NCI-H748 (cell line): ENCODE measurements at regions not wholly inside any gene's neighbourhood (a gene's known extent, or its start where the extent isn't known, plus 50 kb on each side); places are given as distances from the start of the nearest gene placed in this dataset.
"Not testable (repeated sequence)": the region's sequence is repeated elsewhere in the genome, so short reads cannot be mapped to it uniquely, and the experiment has no call there.

Source experiments
- DNase-seq: peaks from one replicate; lab custom pipeline; 2025; ENCODE audit not compliant: unreplicated experiment; lab: John Stamatoyannopoulos, UW

- no peak for DNase-seq
Observed at GRCh38 chr4:43411226-43411625, 518.7 kb downstream of the GRXCR1 start.

GRCh38 chr4:43423276-43423675 lies 530.8 kb downstream of the GRXCR1 start:
- no peak for DNase-seq

GRCh38 chr4:43425206-43425605 lies 532.7 kb downstream of the GRXCR1 start:
- no peak for DNase-seq

GRCh38 chr4:43435291-43435690 lies 542.8 kb downstream of the GRXCR1 start:
- DNase-seq = no peak

- no peak for DNase-seq
Observed at GRCh38 chr4:43452948-43453347, 560.4 kb downstream of the GRXCR1 start.

GRCh38 chr4:43456383-43456782 lies 563.9 kb downstream of the GRXCR1 start:
- no peak for DNase-seq

GRCh38 chr4:43457866-43458265 lies 565.4 kb downstream of the GRXCR1 start:
- no peak for DNase-seq

GRCh38 chr4:43458293-43458692 lies 565.8 kb downstream of the GRXCR1 start:
- peak; percentile 7 for DNase-seq

GRCh38 chr4:43471950-43472349 lies 579.4 kb downstream of the GRXCR1 start:
- DNase-seq = no peak

GRCh38 chr4:43481526-43481925 lies 589.0 kb downstream of the GRXCR1 start:
- no peak for DNase-seq

- DNase-seq = no peak
Observed at GRCh38 chr4:43485196-43485595, 592.7 kb downstream of the GRXCR1 start.

GRCh38 chr4:43496188-43496587 lies 603.7 kb downstream of the GRXCR1 start:
- no peak for DNase-seq

- no peak for DNase-seq
Observed at GRCh38 chr4:43496602-43497001, 604.1 kb downstream of the GRXCR1 start.

- not testable (repeated sequence) for DNase-seq
Observed at GRCh38 chr4:43505823-43506222, 613.3 kb downstream of the GRXCR1 start.

GRCh38 chr4:43512253-43512652 lies 619.7 kb downstream of the GRXCR1 start:
- DNase-seq = no peak

GRCh38 chr4:43525646-43526045 lies 633.1 kb downstream of the GRXCR1 start:
- DNase-seq = no peak

GRCh38 chr4:43547561-43547960 lies 655.0 kb downstream of the GRXCR1 start:
- no peak for DNase-seq

GRCh38 chr4:43550981-43551627 lies 658.6 kb downstream of the GRXCR1 start:
- no peak for DNase-seq

- DNase-seq = no peak
Observed at GRCh38 chr4:43556262-43556661, 663.7 kb downstream of the GRXCR1 start.

GRCh38 chr4:43560047-43560446 lies 667.5 kb downstream of the GRXCR1 start:
- DNase-seq = no peak

GRCh38 chr4:43564107-43564506 lies 671.6 kb downstream of the GRXCR1 start:
- no peak for DNase-seq

GRCh38 chr4:43564591-43564990 lies 672.1 kb downstream of the GRXCR1 start:
- DNase-seq = no peak

- DNase-seq = no peak
Observed at GRCh38 chr4:43567644-43568043, 675.1 kb downstream of the GRXCR1 start.
